T-helper 1 cell treated with Interleukin-12 subunit alpha and Interleukin-12 subunit beta and Interleukin-4 antibody, amounts not matched to agents 30 μg/mL and 1 μg/mL, for 36 hours (primary cell): ENCODE measurements at regions not wholly inside any gene's neighbourhood (a gene's known extent, or its start where the extent isn't known, plus 50 kb on each side); places are given as distances from the start of the nearest gene placed in this dataset.

Experiments
- H3K27ac Mint-ChIP-seq: one replicate; pipeline ENCODE4 v1.8.0; 2021; ENCODE audit warnings: mild to moderate bottlenecking, mixed read lengths
- H3K27me3 Mint-ChIP-seq: one replicate; pipeline ENCODE4 v1.8.0; 2021; ENCODE audit warnings: low read depth, mixed read lengths
- H3K36me3 Mint-ChIP-seq: one replicate; pipeline ENCODE4 v1.8.0; 2021; ENCODE audit warnings: low read depth, mixed read lengths
- H3K4me1 Mint-ChIP-seq: one replicate; pipeline ENCODE4 v1.8.0; 2021; ENCODE audit warnings: low read depth, mixed read lengths
- H3K4me3 Mint-ChIP-seq: one replicate; pipeline ENCODE4 v1.8.0; 2021; ENCODE audit warnings: mild to moderate bottlenecking, moderate library complexity, mixed read lengths
- H3K9me3 Mint-ChIP-seq: one replicate; pipeline ENCODE4 v1.8.0; 2021; ENCODE audit warnings: mixed read lengths

- Mint-ChIP-seq H3K4me3 (no peak overlapping the region), H3K4me1 (no peaks in the 10 kb centered on the region), H3K9me3 (peaks cover 26% of the 10 kb centered on the region), H3K36me3 (no peaks in the 10 kb centered on the region), H3K27ac (no peak overlapping the region), H3K27me3 (no peaks in the 10 kb centered on the region)
These were observed 104.6 kb downstream of the AMY1C start for GRCh38 chr1:103854279-103854678.

GRCh38 chr1:103859721-103860120 lies 110.0 kb downstream of the AMY1C start:
- Mint-ChIP-seq H3K27ac (no peak overlapping the region), H3K27me3 (no peaks in the 10 kb centered on the region), H3K4me3 (no peak overlapping the region), H3K4me1 (no peaks in the 10 kb centered on the region), H3K36me3 (no peaks in the 10 kb centered on the region), H3K9me3 (peaks cover 9% of the 10 kb centered on the region)

- H3K27me3 Mint-ChIP-seq, result no peaks in the 10 kb centered on the region
- H3K27ac Mint-ChIP-seq, result no peak overlapping the region
These were observed 149.1 kb downstream of the AMY1C start for GRCh38 chr1:103898576-103899345.

GRCh38 chr1:103900005-103900404 lies 150.3 kb downstream of the AMY1C start:
- Mint-ChIP-seq H3K27me3 (no peaks in the 10 kb centered on the region), H3K4me3 (no peak overlapping the region), H3K9me3 (peaks cover 11% of the 10 kb centered on the region), H3K36me3 (no peaks in the 10 kb centered on the region), H3K4me1 (no peaks in the 10 kb centered on the region), H3K27ac (no peak overlapping the region)

More at GRCh38 chr1:103898576-103899345, 149.1 kb downstream of the AMY1C start:
- Mint-ChIP-seq H3K4me1 (no peaks in the 10 kb centered on the region), H3K9me3 (peaks cover 11% of the 10 kb centered on the region), H3K4me3 (no peak overlapping the region), H3K36me3 (no peaks in the 10 kb centered on the region)

GRCh38 chr1:103901072-103901471 lies 151.4 kb downstream of the AMY1C start:
- H3K4me3 Mint-ChIP-seq, result no peak overlapping the region
- no peak overlapping the region for H3K27ac Mint-ChIP-seq
- H3K4me1 Mint-ChIP-seq, result no peaks in the 10 kb centered on the region
- peaks cover 11% of the 10 kb centered on the region for H3K9me3 Mint-ChIP-seq
- H3K36me3 Mint-ChIP-seq, result no peaks in the 10 kb centered on the region
- H3K27me3 Mint-ChIP-seq, result no peaks in the 10 kb centered on the region

- Mint-ChIP-seq H3K9me3 (peaks cover 11% of the 10 kb centered on the region), H3K27ac (no peak overlapping the region), H3K36me3 (no peaks in the 10 kb centered on the region), H3K4me3 (no peak overlapping the region), H3K4me1 (no peaks in the 10 kb centered on the region), H3K27me3 (no peaks in the 10 kb centered on the region)
These were observed 155.7 kb downstream of the AMY1C start for GRCh38 chr1:103905363-103905762.

- H3K36me3 Mint-ChIP-seq, result no peaks in the 10 kb centered on the region
- H3K4me3 Mint-ChIP-seq, result no peak overlapping the region
- no peak overlapping the region for H3K27ac Mint-ChIP-seq
These were observed 161.8 kb downstream of the AMY1C start for GRCh38 chr1:103911450-103911849.

GRCh38 chr1:103917795-103918194 lies 168.1 kb downstream of the AMY1C start:
- no peaks in the 10 kb centered on the region for H3K27me3 Mint-ChIP-seq
- no peak overlapping the region for H3K4me3 Mint-ChIP-seq
- no peak overlapping the region for H3K27ac Mint-ChIP-seq
- no peaks in the 10 kb centered on the region for H3K4me1 Mint-ChIP-seq
- H3K36me3 Mint-ChIP-seq, result no peaks in the 10 kb centered on the region
- peaks cover 12% of the 10 kb centered on the region for H3K9me3 Mint-ChIP-seq

More at GRCh38 chr1:103911450-103911849, 161.8 kb downstream of the AMY1C start:
- Mint-ChIP-seq H3K27me3 (no peaks in the 10 kb centered on the region), H3K4me1 (no peaks in the 10 kb centered on the region), H3K9me3 (peaks cover 3% of the 10 kb centered on the region)

- H3K27ac Mint-ChIP-seq, result no peak overlapping the region
These were observed 182.2 kb downstream of the AMY1C start for GRCh38 chr1:103931891-103932290.

GRCh38 chr1:103937763-103938357 lies 188.2 kb downstream of the AMY1C start:
- H3K27me3 Mint-ChIP-seq, result no peaks in the 10 kb centered on the region
- no peak overlapping the region for H3K27ac Mint-ChIP-seq
- H3K4me1 Mint-ChIP-seq, result no peaks in the 10 kb centered on the region
- no peaks in the 10 kb centered on the region for H3K9me3 Mint-ChIP-seq
- no peaks in the 10 kb centered on the region for H3K36me3 Mint-ChIP-seq
- no peak overlapping the region for H3K4me3 Mint-ChIP-seq

More at GRCh38 chr1:103931891-103932290, 182.2 kb downstream of the AMY1C start:
- no peaks in the 10 kb centered on the region for H3K9me3 Mint-ChIP-seq
- no peaks in the 10 kb centered on the region for H3K4me1 Mint-ChIP-seq
- no peak overlapping the region for H3K4me3 Mint-ChIP-seq
- no peaks in the 10 kb centered on the region for H3K27me3 Mint-ChIP-seq
- H3K36me3 Mint-ChIP-seq, result no peaks in the 10 kb centered on the region

- H3K4me1 Mint-ChIP-seq, result no peaks in the 10 kb centered on the region
- H3K4me3 Mint-ChIP-seq, result no peak overlapping the region
- H3K36me3 Mint-ChIP-seq, result no peaks in the 10 kb centered on the region
- H3K9me3 Mint-ChIP-seq, result no peaks in the 10 kb centered on the region
- no peaks in the 10 kb centered on the region for H3K27me3 Mint-ChIP-seq
- H3K27ac Mint-ChIP-seq, result no peak overlapping the region
These were observed 191.4 kb downstream of the AMY1C start for GRCh38 chr1:103941086-103941485.

GRCh38 chr1:103942029-103942428 lies 192.3 kb downstream of the AMY1C start:
- no peaks in the 10 kb centered on the region for H3K9me3 Mint-ChIP-seq
- no peaks in the 10 kb centered on the region for H3K27me3 Mint-ChIP-seq
- H3K36me3 Mint-ChIP-seq, result no peaks in the 10 kb centered on the region
- H3K27ac Mint-ChIP-seq, result no peak overlapping the region
- H3K4me3 Mint-ChIP-seq, result no peak overlapping the region
- no peaks in the 10 kb centered on the region for H3K4me1 Mint-ChIP-seq

- H3K36me3 Mint-ChIP-seq, result no peaks in the 10 kb centered on the region
- H3K4me1 Mint-ChIP-seq, result no peaks in the 10 kb centered on the region
- H3K9me3 Mint-ChIP-seq, result no peaks in the 10 kb centered on the region
- no peaks in the 10 kb centered on the region for H3K27me3 Mint-ChIP-seq
- no peak overlapping the region for H3K27ac Mint-ChIP-seq
- no peak overlapping the region for H3K4me3 Mint-ChIP-seq
These were observed 196.1 kb downstream of the AMY1C start for GRCh38 chr1:103945774-103946173.

- Mint-ChIP-seq H3K27me3 (no peaks in the 10 kb centered on the region), H3K4me3 (no peak overlapping the region), H3K4me1 (no peaks in the 10 kb centered on the region), H3K36me3 (no peaks in the 10 kb centered on the region), H3K27ac (no peak overlapping the region), H3K9me3 (no peaks in the 10 kb centered on the region)
These were observed 198.8 kb downstream of the AMY1C start for GRCh38 chr1:103948526-103948925.

- Mint-ChIP-seq H3K27ac (no peak overlapping the region), H3K9me3 (no peaks in the 10 kb centered on the region), H3K27me3 (no peaks in the 10 kb centered on the region), H3K36me3 (no peaks in the 10 kb centered on the region), H3K4me3 (no peak overlapping the region), H3K4me1 (no peaks in the 10 kb centered on the region)
These were observed 200.1 kb downstream of the AMY1C start for GRCh38 chr1:103949779-103950178.
